Epidermal melanocyte (primary cell): ENCODE measurements at regions not wholly inside any gene's neighbourhood (a gene's known extent, or its start where the extent isn't known, plus 50 kb on each side); places are given as distances from the start of the nearest gene placed in this dataset.
A peak's percentile ranks its signal among the peaks of the same experiment; 100 is the strongest.

Experiments
- DNase-seq: peaks from one replicate; pipeline ENCODE4 v3.0.0; 2011; ENCODE audit warnings: low spot score; ENCODE audit not compliant: insufficient read length

- DNase-seq, result no peak
Measured at GRCh38 chr5:89484962-89485361, 602.0 kb upstream of the MEF2C start.

DNA sequence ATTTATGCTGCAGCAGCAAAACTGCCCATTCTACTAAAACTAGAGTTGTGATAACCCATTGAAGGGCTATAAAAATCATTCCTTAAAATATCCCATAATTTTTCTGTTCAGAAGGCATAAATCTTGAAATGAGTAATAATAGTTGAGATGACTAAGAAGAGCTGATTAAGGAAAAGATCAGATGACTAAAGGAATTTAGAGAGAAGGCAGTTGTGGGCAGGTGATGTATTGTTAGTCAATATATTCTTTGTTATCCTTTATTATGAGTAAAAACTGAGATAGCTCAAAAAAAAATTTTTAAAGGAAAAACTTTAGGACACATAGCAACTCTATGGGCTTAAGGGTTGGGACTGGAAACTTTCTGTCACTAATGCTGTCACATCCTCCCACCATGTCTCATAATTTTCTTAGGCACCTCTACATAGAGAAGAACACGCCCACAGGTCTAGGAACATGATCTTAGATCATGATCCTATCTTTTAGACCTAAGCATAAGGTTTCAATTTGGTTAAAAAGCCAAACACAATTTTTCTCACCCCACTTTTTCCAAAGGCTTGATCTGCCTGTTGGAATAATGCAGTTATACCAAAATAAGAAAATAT is 597.5 kb upstream of the MEF2C start:
- no peak for DNase-seq

- DNase-seq, result no peak
Measured at GRCh38 chr5:89478851-89479250, 595.9 kb upstream of the MEF2C start.

DNA sequence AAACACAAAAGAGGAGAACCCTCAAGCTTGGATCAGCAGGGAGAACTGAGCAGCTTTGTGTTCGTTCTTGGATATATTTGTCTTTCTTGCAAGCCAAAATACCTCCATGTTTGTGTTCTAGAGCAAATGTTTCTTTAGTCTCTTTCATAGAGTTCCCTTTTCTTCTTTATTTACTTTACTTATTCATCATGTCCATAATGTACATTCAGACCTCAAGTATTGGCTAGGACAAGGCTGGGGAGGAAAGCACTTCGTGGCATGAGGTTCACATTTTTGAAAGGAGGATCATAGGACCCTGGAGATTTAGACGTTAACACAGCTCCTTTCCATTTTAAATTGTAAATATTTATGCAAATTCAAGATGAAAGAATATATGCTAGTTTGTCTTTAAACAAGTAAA is 590.2 kb upstream of the MEF2C start:
- no peak for DNase-seq

DNA sequence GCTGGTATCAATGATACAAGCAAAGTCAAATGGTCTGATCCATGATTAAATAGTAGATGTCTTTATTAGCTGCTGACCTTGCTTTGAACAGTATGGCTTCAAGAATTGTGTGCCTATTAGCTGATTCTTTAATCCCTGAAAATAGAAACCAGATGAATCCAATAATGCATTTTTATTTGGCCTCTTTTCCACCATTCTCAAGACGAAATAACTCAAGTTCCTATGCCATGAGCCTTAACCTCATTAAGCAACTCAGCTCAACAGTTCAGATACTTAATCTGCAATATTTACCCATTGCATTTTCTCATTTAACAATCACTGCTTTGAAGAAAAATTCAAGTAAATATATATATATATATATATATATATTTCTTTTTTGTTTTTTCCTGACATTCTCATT is 588.6 kb upstream of the MEF2C start:
- DNase-seq, result no peak

DNA sequence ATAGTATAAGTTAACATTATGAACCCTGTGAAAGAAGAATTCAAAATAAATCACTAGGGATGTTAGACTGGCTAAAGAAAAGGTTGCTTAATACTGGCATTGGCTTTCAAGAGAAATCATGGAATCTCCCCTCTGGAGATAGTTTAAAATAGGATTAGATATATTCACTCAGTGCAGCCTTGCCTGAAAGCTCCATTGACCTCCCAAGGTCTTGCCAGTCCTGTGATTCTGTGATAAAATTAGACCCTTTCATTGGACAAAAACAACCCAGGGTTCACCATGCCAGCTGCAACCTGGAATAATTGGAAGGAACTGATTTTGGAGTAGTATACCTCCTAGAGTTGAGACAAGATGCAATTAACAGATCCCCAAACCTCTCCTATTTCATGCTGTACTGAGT is 588.1 kb upstream of the MEF2C start:
- DNase-seq, result no peak

DNA sequence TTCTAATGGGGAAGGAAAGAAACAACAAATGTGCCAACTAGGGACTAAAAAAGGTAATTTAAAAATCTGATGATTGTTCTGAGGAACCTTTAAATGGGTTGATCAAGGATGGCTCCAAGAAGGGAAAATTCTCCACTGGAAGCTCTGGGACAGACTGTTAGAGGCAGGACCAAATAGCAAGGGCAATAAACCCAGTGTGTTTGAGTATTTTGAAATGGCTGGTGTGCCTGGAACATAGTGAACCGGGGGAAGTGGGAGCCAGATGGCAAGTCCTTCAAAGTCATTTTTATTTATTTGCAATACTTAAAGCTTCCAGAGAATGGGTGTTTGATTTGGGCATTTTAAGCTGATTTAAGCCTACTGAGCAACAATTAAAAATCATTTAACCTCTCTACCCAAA is 587.7 kb upstream of the MEF2C start:
- DNase-seq, result no peak

GRCh38 chr5:89458332-89458656 is 575.3 kb upstream of the MEF2C start:
- no peak for DNase-seq

- DNase-seq, result peak; percentile 15
Measured at GRCh38 chr5:89457411-89458331, 574.7 kb upstream of the MEF2C start.

- DNase-seq, result no peak
Measured at GRCh38 chr5:89452081-89452480, 569.1 kb upstream of the MEF2C start.

- no peak for DNase-seq
Measured at GRCh38 chr5:89451263-89451662, 568.3 kb upstream of the MEF2C start.

GRCh38 chr5:89450149-89450538 is 567.2 kb upstream of the MEF2C start:
- no peak for DNase-seq

- DNase-seq, result no peak
Measured at GRCh38 chr5:89449392-89450148, 566.6 kb upstream of the MEF2C start.

GRCh38 chr5:89447027-89447426 is 564.0 kb upstream of the MEF2C start:
- DNase-seq, result no peak

DNA sequence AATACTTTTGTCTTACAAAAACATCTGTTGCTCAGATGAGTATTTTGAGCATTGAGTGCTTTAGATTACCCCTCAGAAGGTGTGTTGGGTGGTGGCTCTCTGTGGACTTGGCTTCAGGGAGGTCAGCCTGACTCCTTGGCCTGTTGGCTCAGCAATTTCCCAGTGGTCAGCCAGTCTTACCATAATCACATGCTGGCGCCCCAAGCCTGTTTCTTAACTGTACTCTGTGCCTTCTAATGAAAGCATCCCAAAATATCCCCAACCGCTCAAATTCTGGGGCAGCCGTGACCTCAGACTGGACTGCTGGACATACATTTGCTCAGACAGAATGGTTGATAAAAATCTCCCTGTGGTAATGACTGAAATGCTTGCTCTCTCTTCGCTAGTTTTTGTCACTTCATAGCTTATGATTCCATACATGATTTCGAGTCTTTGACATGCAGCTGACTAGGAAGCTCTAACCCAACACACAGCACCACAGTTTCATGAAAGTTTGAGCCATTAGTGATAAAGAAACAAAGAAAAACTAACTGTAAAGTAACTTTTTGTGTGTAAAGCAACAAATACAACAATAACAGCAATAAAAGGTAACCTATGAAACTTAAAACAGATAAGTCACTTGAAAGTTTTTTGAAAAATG is 562.2 kb upstream of the MEF2C start:
- no peak for DNase-seq

DNA sequence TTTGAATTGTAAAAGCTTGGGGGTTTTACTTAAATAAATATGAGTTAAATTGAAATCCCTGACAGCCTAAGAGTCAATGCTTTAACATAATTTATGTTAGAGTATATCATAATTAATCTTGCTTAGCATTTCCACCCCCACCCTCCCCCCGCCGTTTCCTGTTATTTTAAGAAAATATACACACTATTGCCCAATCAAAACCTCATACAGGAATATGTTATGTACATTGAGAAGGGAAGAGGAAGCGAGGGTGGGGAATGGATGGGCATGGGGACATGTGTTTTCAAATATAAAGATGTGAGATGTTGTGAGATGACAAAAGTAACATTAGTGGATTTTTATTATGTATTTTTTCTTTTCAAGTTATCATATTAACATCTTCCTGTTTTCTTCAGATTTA is 561.1 kb upstream of the MEF2C start:
- DNase-seq, result no peak

GRCh38 chr5:89443508-89443907 is 560.5 kb upstream of the MEF2C start:
- no peak for DNase-seq

GRCh38 chr5:89441965-89442364 is 559.0 kb upstream of the MEF2C start:
- no peak for DNase-seq

DNA sequence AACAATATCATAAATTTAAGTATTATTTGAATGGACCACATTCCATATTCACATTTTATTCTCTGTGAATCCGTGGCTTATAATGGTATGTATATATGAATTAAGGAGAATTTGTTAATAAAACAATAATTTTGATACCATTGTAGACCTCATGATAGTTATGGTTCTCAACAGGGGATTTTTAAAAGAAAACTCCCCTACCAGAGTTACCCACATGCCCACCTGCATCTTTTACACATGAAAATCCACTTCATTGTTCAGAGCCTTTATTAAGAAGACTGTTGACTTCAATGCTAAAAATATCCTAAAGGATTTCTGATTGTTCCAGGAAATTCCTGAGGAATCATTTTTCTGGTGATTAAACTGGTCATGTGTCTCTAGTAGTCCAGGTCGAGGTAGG is 557.7 kb upstream of the MEF2C start:
- no peak for DNase-seq

DNA sequence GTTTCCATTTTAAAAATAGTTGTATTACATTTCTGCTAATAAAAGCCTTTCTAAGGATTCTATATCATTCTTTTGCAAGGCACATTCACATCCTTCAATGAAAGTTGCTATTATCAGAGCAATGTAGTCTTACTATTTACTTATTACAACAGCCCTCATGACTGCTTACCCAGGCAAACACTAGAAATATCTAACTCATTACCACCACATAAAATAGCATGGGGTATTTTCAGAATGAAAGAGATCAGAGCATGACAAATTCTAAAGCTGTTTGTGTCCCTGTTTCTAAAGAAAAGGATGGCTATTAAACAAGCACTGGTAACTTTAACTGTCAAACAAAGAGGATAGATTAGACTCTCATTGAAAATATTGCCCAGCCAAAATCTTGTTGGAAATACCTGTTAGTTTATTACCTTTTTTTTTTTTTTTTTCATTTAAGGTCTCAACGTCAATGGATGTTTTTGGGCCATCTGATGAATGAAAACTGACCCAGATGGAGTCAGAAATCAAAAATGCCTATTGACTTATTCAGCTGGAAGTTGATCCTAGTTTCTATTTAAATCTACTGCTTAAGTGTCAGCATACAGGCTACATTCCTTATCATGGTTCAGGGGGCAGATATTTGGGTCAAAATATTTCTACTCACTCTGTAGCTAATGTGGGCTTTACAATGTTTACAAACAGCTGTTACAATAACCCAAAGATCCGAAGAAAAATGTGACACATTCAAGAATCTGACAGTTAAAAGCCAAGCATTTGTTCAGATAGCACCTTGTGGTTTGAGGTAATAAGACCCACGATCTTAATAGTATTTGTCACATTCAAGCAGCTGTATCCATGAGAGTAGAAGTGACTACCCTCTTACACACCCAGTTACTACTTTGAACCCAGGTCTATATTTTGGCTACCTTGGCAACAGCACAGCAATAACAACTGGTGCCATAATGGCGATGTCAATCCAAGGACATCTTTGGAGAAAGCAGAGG is 554.8 kb upstream of the MEF2C start:
- DNase-seq, result no peak

DNA sequence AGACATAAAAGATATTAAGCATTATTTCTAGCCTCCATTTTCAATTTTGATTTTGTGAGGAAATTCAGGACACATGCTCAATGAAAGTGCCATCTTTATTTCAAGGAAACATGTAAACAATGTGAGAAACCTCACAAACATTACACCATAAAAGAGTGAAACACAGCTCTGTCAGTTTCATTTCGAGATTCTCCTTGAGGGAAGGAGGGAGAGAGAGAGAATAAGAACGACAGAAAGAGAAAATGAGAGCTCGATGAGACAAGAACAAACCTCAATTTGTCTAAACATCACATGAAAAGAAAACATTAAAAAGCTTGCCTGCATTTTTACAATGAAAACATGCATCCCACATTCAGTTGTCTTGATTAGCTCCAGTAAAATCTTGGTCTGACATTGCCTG is 553.5 kb upstream of the MEF2C start:
- no peak for DNase-seq
